ENCODE measurements at regions not wholly inside any gene's neighbourhood (a gene's known extent, or its start where the extent isn't known, plus 50 kb on each side); places are given as distances from the start of the nearest gene placed in this dataset.

DNA sequence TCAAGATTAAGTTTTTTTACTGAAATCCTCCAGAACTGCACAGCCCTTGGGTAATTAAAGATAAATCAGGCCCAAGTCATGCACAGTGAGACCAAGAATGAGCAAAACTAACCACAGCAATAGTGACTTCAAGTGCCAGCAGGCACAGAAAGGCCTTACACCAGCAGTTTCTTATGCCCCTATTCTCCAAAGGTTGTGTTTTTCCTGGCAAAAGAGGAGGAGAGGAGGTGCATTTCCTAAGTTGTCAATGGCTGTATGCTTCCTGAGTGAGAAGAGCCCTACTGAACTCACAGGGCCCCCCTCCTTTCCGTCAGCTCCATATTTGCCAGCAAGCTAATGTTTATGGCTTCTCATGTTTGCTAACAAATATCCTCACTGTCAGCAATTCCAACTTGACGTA, 418.7 kb upstream of the INTU start:
- no peaks in the 10 kb centered on the region for H3K9me3 ChIP-seq (ENCODE audit: insufficient read depth, low read length, severe bottlenecking)
- no peak overlapping the region for H3K9ac ChIP-seq (ENCODE audit: low read depth, low read length)
- H2AFZ ChIP-seq (ENCODE audit: low read depth, low read length), result no peak overlapping the region
- H3K4me1 ChIP-seq (ENCODE audit: insufficient read depth, low read length), result no peaks in the 10 kb centered on the region
- no peaks in the 10 kb centered on the region for H3K27me3 ChIP-seq (ENCODE audit: insufficient read depth, low read length, poor library complexity)
- TF ChIP-seq, protein P1, sequence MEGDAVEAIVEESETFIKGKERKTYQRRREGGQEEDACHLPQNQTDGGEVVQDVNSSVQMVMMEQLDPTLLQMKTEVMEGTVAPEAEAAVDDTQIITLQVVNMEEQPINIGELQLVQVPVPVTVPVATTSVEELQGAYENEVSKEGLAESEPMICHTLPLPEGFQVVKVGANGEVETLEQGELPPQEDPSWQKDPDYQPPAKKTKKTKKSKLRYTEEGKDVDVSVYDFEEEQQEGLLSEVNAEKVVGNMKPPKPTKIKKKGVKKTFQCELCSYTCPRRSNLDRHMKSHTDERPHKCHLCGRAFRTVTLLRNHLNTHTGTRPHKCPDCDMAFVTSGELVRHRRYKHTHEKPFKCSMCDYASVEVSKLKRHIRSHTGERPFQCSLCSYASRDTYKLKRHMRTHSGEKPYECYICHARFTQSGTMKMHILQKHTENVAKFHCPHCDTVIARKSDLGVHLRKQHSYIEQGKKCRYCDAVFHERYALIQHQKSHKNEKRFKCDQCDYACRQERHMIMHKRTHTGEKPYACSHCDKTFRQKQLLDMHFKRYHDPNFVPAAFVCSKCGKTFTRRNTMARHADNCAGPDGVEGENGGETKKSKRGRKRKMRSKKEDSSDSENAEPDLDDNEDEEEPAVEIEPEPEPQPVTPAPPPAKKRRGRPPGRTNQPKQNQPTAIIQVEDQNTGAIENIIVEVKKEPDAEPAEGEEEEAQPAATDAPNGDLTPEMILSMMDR (IDR thresholded peaks at IDR 0.05; ENCODE audit: borderline replicate concordance, extremely low read depth, low read length, poor library complexity, severe bottlenecking), result no peak
- TF ChIP-seq EZH2 (IDR thresholded peaks at IDR 0.05; ENCODE audit: borderline replicate concordance, low read depth, low read length, severe bottlenecking), result no peak
- DNase-seq (no peak), ATAC-seq (ENCODE audit: insufficient read depth, low read depth) (no peak)
- H4K20me1 ChIP-seq (ENCODE audit: insufficient read depth, low read length), result no peaks in the 10 kb centered on the region
- H3K36me3 ChIP-seq (ENCODE audit: insufficient read depth, low read length), result no peaks in the 10 kb centered on the region
- no peak overlapping the region for H3K4me2 ChIP-seq (ENCODE audit: insufficient read depth, low read length)
- no peaks in the 10 kb centered on the region for H3K79me2 ChIP-seq (ENCODE audit: insufficient read depth, low read length)
- no peak overlapping the region for H3K27ac ChIP-seq (ENCODE audit: low read length)
- H3K4me3 ChIP-seq (ENCODE audit: low read depth in 1 of 2, low read length in 2 of 2), result no peak overlapping the region

DNA sequence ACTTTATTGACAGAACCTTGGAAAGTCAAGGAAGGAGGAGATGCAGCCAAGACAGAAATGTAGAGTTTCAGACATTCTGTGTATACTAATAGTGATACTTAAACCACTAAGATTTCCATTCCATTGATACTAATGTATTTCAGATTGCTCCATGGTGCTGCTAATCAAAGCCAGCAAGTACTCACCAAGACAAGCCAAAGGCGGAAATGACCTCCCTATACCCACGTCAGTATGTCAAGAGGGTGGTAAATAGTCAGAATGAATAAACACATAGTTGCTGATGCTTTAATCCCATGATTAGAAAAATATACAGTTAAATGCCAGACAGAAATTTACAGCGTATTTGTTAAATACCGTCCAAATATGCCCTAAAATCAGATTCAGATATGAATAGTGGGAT, 417.8 kb upstream of the INTU start:
- H2AFZ ChIP-seq (ENCODE audit: low read depth, low read length), result no peak overlapping the region
- DNase-seq, result no peak
- H4K20me1 ChIP-seq (ENCODE audit: insufficient read depth, low read length), result no peaks in the 10 kb centered on the region
- ATAC-seq (ENCODE audit: insufficient read depth, low read depth), result no peak
- no peaks in the 10 kb centered on the region for H3K27me3 ChIP-seq (ENCODE audit: insufficient read depth, low read length, poor library complexity)
- H3K27ac ChIP-seq (ENCODE audit: low read length), result no peak overlapping the region
- no peaks in the 10 kb centered on the region for H3K36me3 ChIP-seq (ENCODE audit: insufficient read depth, low read length)
- H3K9ac ChIP-seq (ENCODE audit: low read depth, low read length), result no peak overlapping the region
- no peaks in the 10 kb centered on the region for H3K79me2 ChIP-seq (ENCODE audit: insufficient read depth, low read length)
- no peak overlapping the region for H3K4me3 ChIP-seq (ENCODE audit: low read depth in 1 of 2, low read length in 2 of 2)
- H3K9me3 ChIP-seq (ENCODE audit: insufficient read depth, low read length, severe bottlenecking), result no peaks in the 10 kb centered on the region
- no peak overlapping the region for H3K4me2 ChIP-seq (ENCODE audit: insufficient read depth, low read length)
- H3K4me1 ChIP-seq (ENCODE audit: insufficient read depth, low read length), result no peaks in the 10 kb centered on the region
- TF ChIP-seq EZH2 (IDR thresholded peaks at IDR 0.05; ENCODE audit: borderline replicate concordance, low read depth, low read length, severe bottlenecking), result no peak
- TF ChIP-seq, protein P1 (IDR thresholded peaks at IDR 0.05; ENCODE audit: borderline replicate concordance, extremely low read depth, low read length, poor library complexity, severe bottlenecking), result no peak

DNA sequence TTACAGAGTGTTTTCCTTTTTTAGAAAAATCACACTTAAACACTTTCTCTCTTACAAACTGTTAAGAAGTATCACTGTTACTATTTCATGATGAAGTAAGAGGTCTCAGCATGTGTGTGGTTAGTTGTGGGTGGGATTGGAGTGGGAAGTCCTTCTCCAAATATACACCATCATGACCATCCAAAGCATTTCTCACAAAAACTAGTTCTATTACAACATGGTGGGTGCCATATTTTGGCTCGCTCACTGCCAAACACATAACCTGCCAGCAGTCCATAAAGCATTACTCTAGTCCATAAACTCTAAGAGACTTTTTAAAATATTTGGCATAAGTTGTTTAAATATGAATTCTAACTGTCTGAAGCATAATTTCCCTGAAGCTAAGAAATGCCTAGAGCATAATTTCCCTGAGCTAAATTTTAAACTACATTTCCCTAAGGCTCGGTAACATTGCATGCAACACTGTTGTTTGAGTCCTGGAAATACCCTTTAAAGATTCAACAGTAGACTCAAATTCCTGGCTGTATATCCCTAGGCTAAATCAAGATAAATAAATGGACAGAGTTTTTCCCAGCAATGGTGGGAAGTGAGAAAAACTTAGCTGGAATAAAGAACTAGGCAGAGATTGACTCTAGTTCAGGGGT, 415.0 kb upstream of the INTU start:
- no peak for ATAC-seq (ENCODE audit: insufficient read depth, low read depth)
- Histone ChIP-seq H3K79me2 (ENCODE audit: insufficient read depth, low read length) (no peaks in the 10 kb centered on the region), H4K20me1 (ENCODE audit: insufficient read depth, low read length) (no peaks in the 10 kb centered on the region), H3K4me3 (ENCODE audit: low read depth in 1 of 2, low read length in 2 of 2) (no peak overlapping the region), H3K4me2 (ENCODE audit: insufficient read depth, low read length) (no peak overlapping the region), H3K9ac (ENCODE audit: low read depth, low read length) (no peak overlapping the region), H3K27ac (ENCODE audit: low read length) (no peak overlapping the region), H3K36me3 (ENCODE audit: insufficient read depth, low read length) (no peaks in the 10 kb centered on the region), H3K4me1 (ENCODE audit: insufficient read depth, low read length) (no peaks in the 10 kb centered on the region), H3K27me3 (ENCODE audit: insufficient read depth, low read length, poor library complexity) (no peaks in the 10 kb centered on the region), H3K9me3 (ENCODE audit: insufficient read depth, low read length, severe bottlenecking) (no peaks in the 10 kb centered on the region), H2AFZ (ENCODE audit: low read depth, low read length) (no peak overlapping the region)
- TF ChIP-seq, protein P1 (IDR thresholded peaks at IDR 0.05; ENCODE audit: borderline replicate concordance, extremely low read depth, low read length, poor library complexity, severe bottlenecking), result no peak
- TF ChIP-seq EZH2 (IDR thresholded peaks at IDR 0.05; ENCODE audit: borderline replicate concordance, low read depth, low read length, severe bottlenecking), result no peak
- no peak for DNase-seq
